IPS DF 4.7 (cell line): ENCODE measurements at regions not wholly inside any gene's neighbourhood (a gene's known extent, or its start where the extent isn't known, plus 50 kb on each side); places are given as distances from the start of the nearest gene placed in this dataset.

Source experiments
- DNase-seq: peaks from one replicate; pipeline ENCODE4 v3.0.0-alpha.2; 2013; ENCODE audit warnings: low spot score; ENCODE audit errors: extremely low read depth

- no peak for DNase-seq
Observed at GRCh38 chr7:26097837-26098668, 53.9 kb upstream of the NFE2L3 start.

- no peak for DNase-seq
Observed at GRCh38 chr7:26099236-26099635, 52.8 kb upstream of the NFE2L3 start.

GRCh38 chr7:26100406-26101339, 51.3 kb upstream of the NFE2L3 start:
- DNase-seq = no peak

GRCh38 chr7:26101361-26102151, 50.4 kb upstream of the NFE2L3 start:
- no peak for DNase-seq

GRCh38 chr7:26102176-26102575, 49.8 kb upstream of the NFE2L3 start:
- no peak for DNase-seq
